ENCODE measurements at regions not wholly inside any gene's neighbourhood (a gene's known extent, or its start where the extent isn't known, plus 50 kb on each side); places are given as distances from the start of the nearest gene placed in this dataset.

DNA sequence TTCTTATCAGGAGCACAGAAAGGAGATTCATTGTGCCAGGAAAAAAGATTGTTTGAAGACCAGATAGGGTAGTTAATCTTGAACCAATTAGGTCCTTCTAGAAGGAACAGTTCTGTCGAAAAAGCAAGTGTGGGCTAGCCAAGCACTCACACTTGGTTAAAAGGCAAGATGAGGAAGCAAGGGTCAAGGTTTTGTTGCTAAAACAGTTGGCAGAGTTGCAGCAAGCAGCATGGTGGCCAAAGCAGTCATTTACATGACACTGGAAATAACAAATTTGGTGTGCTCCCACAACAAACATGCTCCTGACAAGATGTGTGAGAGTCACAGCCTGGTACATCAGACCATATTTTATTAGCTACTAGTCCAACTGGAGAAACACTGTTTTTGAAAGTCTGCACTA, 228.0 kb upstream of the CFAP20DC start:
- no peak for DNase-seq

DNA sequence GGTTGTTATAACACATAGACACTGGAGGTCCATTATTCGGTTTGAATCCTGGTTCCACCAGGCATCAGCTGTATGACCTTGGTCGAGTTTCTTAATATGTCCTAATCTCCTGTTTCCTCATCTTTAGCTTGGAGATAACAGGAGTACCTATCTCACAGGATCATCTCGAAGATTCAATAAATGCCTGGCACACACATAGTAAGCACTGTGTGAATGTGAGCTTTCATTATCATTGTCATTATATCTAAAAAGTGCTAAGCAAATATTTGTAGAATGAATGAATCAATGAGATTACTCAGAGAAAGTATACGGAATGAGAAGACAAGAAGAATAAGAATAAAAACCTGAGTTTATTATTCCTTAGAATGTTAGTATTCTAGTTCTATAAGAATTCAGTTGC, 227.4 kb upstream of the CFAP20DC start:
- no peak for DNase-seq

DNA sequence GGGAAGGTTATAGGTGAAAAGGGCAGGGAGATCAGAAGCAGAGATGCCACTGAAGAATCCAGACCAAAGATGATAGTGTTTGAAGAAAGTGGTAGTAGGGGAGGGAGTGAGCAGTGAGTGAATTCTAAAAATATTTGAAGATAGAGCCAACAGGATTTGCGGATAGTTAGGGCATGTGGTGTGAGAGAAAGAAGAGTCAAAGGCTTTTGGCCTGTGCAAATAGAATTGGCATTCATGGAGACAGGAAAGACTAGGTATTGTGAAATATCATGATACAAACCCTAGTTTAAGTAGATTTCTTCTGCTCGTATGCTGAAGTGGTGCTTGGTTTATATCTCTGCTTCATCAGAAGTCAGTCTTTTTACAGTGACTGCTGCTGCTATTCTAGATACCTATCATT, 224.2 kb upstream of the CFAP20DC start:
- no peak for DNase-seq

- no peak for DNase-seq
Measured at GRCh38 chr3:59271971-59272370, 222.1 kb upstream of the CFAP20DC start.

- no peak for DNase-seq
Measured at GRCh38 chr3:59270921-59271320, 221.1 kb upstream of the CFAP20DC start.

DNA sequence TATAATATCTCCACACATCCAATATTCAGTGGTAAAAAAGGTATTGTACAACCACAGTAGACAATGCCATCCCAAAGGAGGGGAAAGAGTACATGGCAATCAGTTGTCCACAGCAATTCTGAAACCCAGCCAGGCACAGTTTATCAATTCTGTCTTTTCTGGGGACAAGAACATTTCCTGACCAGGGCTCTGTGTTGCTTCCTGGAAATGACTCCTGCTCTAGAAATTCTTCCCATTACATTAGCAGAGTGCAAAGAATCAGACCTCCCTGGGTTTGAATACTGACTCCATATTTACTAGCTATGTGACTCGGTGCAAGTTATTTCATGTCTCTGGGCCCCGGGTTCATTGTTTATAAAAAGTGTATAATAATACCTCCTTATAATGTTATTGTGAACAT, 220.4 kb upstream of the CFAP20DC start:
- DNase-seq: no peak

DNA sequence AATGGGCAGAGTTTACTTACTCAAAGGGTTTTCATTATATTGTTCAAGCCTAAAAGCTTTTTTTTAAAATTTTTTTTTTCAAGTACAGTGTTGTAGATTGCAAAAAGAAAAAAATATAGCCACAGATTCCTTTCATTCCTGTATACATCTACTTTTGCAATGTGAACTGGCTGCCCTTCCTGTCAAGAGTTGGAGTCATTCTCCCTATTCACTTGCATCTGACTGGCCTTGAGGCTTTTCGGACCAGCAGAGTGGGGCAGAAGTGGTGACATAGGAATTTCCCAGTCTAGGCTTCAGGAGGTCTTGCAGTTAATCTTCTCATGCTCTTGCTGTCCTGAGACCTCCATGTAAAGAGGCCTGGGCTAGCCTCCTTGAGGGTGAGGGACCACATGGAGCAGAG, 218.3 kb upstream of the CFAP20DC start:
- no peak for DNase-seq

DNA sequence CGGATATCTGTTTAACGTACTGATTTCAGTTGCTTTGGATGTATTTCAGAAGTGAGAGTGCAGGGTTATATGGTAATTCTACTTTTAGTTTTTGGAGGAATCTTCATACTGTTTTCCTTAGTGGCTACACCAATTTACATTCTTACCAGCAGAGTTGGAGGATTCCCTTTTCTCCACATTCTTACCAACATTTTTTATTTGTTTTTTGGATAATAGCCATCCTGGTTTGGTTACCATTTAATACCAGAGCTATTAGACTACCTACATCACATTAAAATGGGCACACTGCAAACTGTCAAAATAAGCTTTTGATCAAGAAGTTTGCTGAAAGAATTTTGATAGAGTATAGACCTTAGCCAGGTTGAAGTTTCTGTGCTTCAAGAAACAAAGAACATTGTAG, 217.2 kb upstream of the CFAP20DC start:
- DNase-seq: no peak

DNA sequence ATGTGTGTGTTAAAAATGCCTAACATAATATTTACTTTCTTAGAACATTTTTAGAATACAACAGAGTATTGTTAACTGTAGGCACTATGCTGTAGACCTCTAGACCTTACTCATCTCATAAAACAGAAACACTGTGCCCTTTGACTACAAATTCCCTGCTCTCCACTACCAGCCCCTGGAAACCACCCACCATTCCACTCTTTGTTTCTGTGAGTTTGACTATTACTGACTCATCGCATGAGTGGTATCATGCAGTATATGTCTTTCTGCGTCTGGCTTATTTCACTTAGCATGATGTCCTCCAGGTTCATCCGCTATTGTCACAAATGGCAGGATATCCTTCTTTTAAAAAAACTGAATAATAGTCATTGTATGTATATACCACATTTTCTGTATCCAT, 216.7 kb upstream of the CFAP20DC start:
- DNase-seq: no peak

- DNase-seq: no peak
Measured at GRCh38 chr3:59265566-59265965, 215.7 kb upstream of the CFAP20DC start.

DNA sequence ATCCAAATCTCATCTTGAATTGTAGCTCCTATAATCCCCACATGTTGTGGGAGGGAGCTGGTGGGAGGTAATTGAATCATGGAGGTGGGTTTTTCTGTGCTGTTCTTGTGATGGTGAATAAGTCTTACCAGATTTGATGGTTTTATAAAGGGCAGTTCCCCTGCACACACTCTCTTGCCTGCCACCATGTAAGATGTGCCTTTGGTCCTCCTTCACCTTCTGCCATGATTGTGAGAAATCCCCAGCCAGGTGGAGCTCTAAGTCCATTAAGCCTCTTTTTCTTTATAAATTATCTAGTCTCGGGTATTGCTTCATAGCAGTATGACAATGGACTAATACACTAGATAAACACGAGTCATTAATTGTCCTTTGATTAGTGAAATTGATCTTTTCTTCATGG, 214.5 kb upstream of the CFAP20DC start:
- no peak for DNase-seq

DNA sequence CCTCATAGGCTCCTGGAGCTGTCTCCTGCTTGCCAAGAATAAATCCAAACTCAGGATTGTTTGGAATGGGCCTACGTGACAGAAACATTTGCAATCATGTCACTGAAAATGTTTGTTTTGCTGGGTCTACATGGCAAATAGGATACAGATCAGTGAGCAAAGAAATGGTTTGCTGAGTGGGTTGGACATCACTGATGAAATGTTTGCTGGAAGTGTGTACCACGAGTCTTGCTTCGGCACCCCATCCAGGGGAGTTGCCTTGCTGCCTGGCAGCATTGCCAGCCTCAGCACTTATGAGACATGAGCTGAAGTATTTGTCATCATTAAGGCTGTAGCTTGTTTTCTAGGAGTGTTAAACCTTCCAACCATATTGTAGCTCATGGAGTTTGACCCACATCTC, 213.3 kb upstream of the CFAP20DC start:
- DNase-seq: no peak

DNA sequence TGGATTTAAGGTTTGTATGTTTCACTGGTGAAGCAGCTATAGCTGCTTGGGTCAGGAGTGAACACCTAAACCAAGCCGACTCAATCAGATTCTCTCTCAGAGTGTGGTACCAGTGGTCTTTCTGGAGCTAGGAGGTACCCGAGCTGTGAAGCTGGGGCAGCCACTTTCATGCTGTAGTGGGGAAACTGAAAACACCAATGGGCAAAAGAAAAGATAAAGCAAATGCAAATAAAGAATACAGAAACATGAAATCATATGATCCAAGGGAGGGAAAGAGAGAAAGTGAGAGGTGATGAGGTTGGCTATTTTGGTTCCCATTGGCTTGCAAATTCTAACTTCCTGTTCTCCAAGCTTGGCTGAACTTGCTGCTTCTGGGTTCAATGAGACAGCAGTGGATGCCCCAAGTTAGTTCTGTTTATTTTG, 212.3 kb upstream of the CFAP20DC start:
- no peak for DNase-seq

DNA sequence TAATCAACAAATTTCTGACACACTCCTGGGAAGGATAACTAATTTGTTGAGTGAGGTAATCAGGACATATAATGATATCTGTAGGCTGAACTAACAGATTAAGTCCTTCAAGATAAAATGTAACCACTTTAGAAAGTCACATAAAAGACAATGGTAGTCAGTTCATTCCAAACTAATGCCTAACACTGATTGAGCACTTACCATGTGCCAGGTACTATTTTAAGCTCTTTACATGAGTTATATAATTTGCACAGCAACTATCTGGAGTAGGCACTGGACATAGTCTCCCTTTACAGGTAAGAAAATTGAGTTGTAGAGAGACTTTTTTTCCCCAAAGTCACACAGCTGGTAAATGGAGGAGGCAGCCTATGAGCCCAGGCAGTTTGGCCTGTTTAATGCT, 211.2 kb upstream of the CFAP20DC start:
- DNase-seq: no peak

DNA sequence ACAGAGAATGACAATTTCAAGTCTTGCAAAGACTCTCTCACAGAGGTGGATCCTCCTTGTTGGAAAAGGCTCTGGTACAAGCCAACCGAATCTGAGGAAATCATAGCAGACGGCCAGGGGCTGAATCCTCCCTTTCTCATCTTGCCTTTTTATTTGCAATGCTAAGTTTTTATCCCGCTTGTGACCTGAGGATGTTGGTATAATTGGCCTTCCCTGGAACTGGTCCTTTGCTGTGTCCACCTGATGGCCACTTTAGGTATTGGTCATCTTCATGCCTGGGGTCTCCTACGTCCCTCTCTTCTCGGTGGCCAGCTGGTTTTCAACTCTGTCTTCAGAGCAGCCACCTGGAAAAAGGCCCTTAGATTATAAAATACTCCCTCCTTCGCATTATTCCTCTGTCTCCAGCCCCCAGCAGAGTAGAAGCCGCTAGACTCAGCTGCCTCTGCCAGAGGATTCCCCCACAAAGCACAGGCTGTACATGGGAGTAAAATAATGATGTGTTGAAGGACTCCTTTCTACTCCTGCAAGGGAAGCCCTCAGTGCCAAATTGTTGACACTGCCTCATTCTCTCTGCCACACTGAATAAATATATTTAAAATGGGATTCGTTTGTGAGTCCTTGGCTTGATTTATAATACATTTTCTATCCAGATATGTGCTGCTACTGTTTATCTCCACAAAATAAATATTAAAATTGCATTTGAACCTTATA, 208.9 kb upstream of the CFAP20DC start:
- DNase-seq: no peak

- DNase-seq: no peak
Measured at GRCh38 chr3:59257506-59257905, 207.7 kb upstream of the CFAP20DC start.

DNA sequence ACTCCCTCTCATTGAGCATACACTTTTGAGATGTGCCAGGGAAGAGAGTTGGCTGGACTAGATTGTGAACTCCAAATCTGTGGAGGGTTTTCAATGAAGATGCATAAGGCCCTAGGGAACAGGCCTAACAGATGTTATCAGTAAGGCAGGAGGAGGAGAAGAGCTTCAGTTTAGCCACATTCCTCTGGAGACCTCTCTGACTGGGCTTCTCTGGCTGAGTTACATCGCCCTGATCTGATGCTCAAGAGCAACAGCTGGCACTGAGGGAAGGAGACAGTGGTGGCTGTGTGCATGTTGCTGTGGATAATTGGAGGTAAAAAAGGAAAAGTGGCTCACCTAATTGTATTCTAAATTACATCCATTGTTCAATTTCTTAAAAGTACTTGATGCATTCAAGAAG, 206.4 kb upstream of the CFAP20DC start:
- DNase-seq: no peak

GRCh38 chr3:59254976-59255375, 205.2 kb upstream of the CFAP20DC start:
- DNase-seq: no peak

- no peak for DNase-seq
Measured at GRCh38 chr3:59254433-59254832, 204.6 kb upstream of the CFAP20DC start.

GRCh38 chr3:59253523-59253922, 203.7 kb upstream of the CFAP20DC start:
- DNase-seq: no peak

GRCh38 chr3:59251869-59252268, 202.0 kb upstream of the CFAP20DC start:
- DNase-seq: no peak

DNA sequence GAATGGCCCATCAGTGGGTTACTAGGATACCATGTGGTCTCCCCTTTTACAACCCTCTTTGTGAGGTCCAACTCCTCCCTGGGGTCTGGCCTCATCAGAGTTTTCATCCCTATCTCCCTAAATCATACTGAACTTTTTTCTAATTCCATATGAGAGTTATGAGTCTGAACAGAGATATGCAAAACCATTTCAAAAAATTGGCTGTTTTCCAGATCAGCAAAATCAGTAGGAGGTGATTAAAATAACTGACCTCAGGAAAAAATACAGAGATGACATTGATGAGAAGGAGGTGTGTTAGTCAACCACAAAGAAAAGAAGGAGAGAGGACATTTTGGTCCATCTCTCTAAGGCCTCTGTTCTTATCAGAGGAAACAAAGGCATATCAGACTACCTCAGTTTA, 200.8 kb upstream of the CFAP20DC start:
- no peak for DNase-seq

DNA sequence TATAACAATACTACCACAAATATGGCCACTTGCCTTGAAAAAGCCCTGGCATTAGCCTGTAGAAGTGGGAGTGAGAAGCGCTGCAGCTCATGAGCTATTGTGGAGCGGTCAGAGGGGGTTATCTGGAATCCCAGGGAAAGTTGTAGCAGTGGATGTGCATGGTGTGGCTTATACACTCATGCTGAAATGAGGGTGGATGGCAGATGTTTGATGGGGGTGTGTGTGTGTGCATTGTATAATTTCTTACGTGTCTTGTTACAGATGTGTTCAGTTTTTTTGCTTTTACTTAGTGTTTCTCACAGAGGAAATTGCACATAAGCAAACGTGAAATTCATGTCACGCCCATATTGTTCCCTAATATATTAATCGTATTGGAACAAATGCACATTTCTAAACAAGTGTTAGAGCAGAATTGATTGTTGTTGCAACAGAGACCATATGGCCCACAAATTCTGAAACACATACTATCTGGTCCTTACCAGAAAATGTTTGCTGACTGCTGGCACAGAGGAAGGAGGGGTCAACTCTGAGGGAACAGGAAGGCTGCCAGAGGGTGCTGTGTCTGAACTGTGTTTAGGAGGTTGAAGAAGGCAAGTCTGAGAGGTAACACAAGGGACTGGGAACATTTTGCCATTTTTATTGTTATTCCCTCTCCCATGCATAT, 200.0 kb upstream of the CFAP20DC start:
- DNase-seq: no peak

- DNase-seq: no peak
Measured at GRCh38 chr3:59249004-59249403, 199.2 kb upstream of the CFAP20DC start.

GRCh38 chr3:59247402-59247841, 197.6 kb upstream of the CFAP20DC start:
- DNase-seq: no peak

Measured in cerebellar nuclear complex (tissue), 1 donor.